ENCODE measurements at regions not wholly inside any gene's neighbourhood (a gene's known extent, or its start where the extent isn't known, plus 50 kb on each side); places are given as distances from the start of the nearest gene placed in this dataset.

- TF ChIP-seq CTCF (IDR thresholded peaks at IDR 0.05) = no peak
- no peak for TF ChIP-seq POLR2A (IDR thresholded peaks at IDR 0.05)
Observed at GRCh38 chr11:130999086-130999485, 82.8 kb upstream of the SNX19 start.
